ENCODE measurements at regions not wholly inside any gene's neighbourhood (a gene's known extent, or its start where the extent isn't known, plus 50 kb on each side); places are given as distances from the start of the nearest gene placed in this dataset.

- no peak for TF ChIP-seq CTCF (IDR thresholded peaks at IDR 0.05)
- no peak for TF ChIP-seq EZH2 (IDR thresholded peaks at IDR 0.05; ENCODE audit: borderline replicate concordance, insufficient read depth, low read depth, low read length, poor library complexity, severe bottlenecking)
- Histone ChIP-seq H3K27me3 (replicated peaks in 1 of 4; ENCODE audit: control extremely low read depth in 1 of 4, control insufficient read depth in 3 of 4, insufficient read depth in 4 of 4, low read length in 3 of 4) (peaks cover 0 to 3% (median 0%) of the 10 kb centered on the region in 4 experiments), H3K9me3 (ENCODE audit: control extremely low read depth in 1 of 3, control insufficient read depth in 2 of 3, insufficient read depth in 1 of 3, low read length in 2 of 3) (no peaks in the 10 kb centered on the region), H3K27ac (ENCODE audit: low read length in 2 of 2) (no peak overlapping the region), H4K20me1 (ENCODE audit: control insufficient read depth, insufficient read depth, low read length, poor library complexity, severe bottlenecking) (no peaks in the 10 kb centered on the region), H3K4me2 (replicated peaks; ENCODE audit: low read depth, low read length, poor library complexity, severe bottlenecking) (no peak overlapping the region), H2AFZ (ENCODE audit: insufficient read depth, low read depth, low read length, poor library complexity, severe bottlenecking) (no peak overlapping the region), H3K9ac (ENCODE audit: low read length) (no peak overlapping the region), H3K36me3 (replicated peaks in 1 of 2; ENCODE audit: control extremely low read depth in 1 of 2, control insufficient read depth in 1 of 2, extremely low read depth in 1 of 2, insufficient read depth in 2 of 2, low read length in 1 of 2) (no peaks in the 10 kb centered on the region), H3K4me3 (ENCODE audit: control extremely low read depth in 1 of 5, extremely low read depth in 1 of 5, insufficient read depth in 1 of 5, low read depth in 2 of 5, low read length in 4 of 5) (no peak overlapping the region), H3K79me2 (ENCODE audit: control insufficient read depth, insufficient read depth, low read length) (no peaks in the 10 kb centered on the region), H3K4me1 (ENCODE audit: control insufficient read depth in 2 of 2, insufficient read depth in 2 of 2, low read length in 2 of 2) (no peaks in the 10 kb centered on the region)
- WGBS (ENCODE audit: insufficient coverage): 90% methylated on average over 6 of the region's 11 CpGs
- ATAC-seq (ENCODE audit: low read depth) (no peak), DNase-seq (no peak)
- Mint-ChIP-seq H3K4me3 (no peak overlapping the region), H3K27ac (no peak overlapping the region), H3K9me3 (ENCODE audit: insufficient read depth) (no peaks in the 10 kb centered on the region), H3K27me3 (peaks cover 10% of the 10 kb centered on the region), H3K4me1 (no peaks in the 10 kb centered on the region)
- CTCF ChIA-PET: interaction anchor here (0.7 kb wide), 1 partner anchor 9 kb away, joined by 4 read pairs; no protein-coding TSS in a partner anchor
- POLR2A ChIA-PET: no interaction called here
- intact Hi-C loops (cut with micrococcal nuclease): no loop called here
Measured at GRCh38 chr1:36567601-36568341, 85.1 kb upstream of the CSF3R start.

All from B cell (primary cell).